GM12878 (cell line): ENCODE measurements at regions not wholly inside any gene's neighbourhood (a gene's known extent, or its start where the extent isn't known, plus 50 kb on each side); places are given as distances from the start of the nearest gene placed in this dataset.

Experiments used
- MXI1 ChIP-seq: fragments of 150-350 bp; IDR thresholded peaks from 2 replicates; pipeline ENCODE4 v1.6.1; 2011; ENCODE audit warnings: low read depth, mild to moderate bottlenecking, inconsistent platforms, low read length, improper control_type of control experiment
- POLR2A ChIP-seq: IDR thresholded peaks from 2 replicates; pipeline ENCODE4 v1.6.1; 2011; ENCODE audit warnings: low read depth, mild to moderate bottlenecking, low read length
- RAD21 ChIP-seq: IDR thresholded peaks from 2 replicates; pipeline ENCODE4 v1.6.1; 2011; ENCODE audit warnings: mild to moderate bottlenecking, low read depth, low read length, moderate library complexity; ENCODE audit not compliant: insufficient read depth
- RELA ChIP-seq: fragments of 450-650 bp; IDR thresholded peaks from 2 replicates; pipeline ENCODE4 v1.8.0; 2014; ENCODE audit warnings: borderline replicate concordance; ENCODE audit not compliant: partially characterized antibody
- TF ChIP-seq, protein P1 (sequence below): IDR thresholded peaks from 2 replicates; pipeline ENCODE4 v1.6.1; 2011; ENCODE audit warnings: borderline replicate concordance, low read depth, mild to moderate bottlenecking, moderate library complexity, low read length; ENCODE audit not compliant: insufficient read depth, poor library complexity, severe bottlenecking
- TF ChIP-seq, protein P2 (sequence below): IDR thresholded peaks from 2 replicates; pipeline ENCODE4 v1.6.1; 2012; ENCODE audit warnings: low read length, inconsistent platforms
- TF ChIP-seq, protein P3 (sequence below): IDR thresholded peaks from 2 replicates; pipeline ENCODE4 v1.6.1; 2011; ENCODE audit warnings: borderline replicate concordance, low read depth, mild to moderate bottlenecking, moderate library complexity, mixed read lengths, low read length; ENCODE audit not compliant: insufficient read depth; ENCODE audit errors: extremely low read length
- TF ChIP-seq, protein P4 (sequence below): fragments of 150-350 bp; IDR thresholded peaks from 2 replicates; pipeline ENCODE4 v1.6.1; 2016; ENCODE audit warnings: low read depth, low read length
- TF ChIP-seq, protein P5 (sequence below), 3 experiments: IDR thresholded peaks in 2 of 3; conservative IDR thresholded peaks in 1 of 3; 2 replicates each; pipeline ENCODE4 v1.5.1; 2011; ENCODE audit warnings: low read depth in 3 of 3, low read length in 3 of 3, mild to moderate bottlenecking in 3 of 3, control low read depth in 2 of 3, moderate library complexity in 2 of 3, inconsistent platforms in 1 of 3, mixed read lengths in 1 of 3; ENCODE audit not compliant: control insufficient read depth in 2 of 3, insufficient read depth in 1 of 3; ENCODE audit errors: extremely low read depth in 1 of 3

DNA sequence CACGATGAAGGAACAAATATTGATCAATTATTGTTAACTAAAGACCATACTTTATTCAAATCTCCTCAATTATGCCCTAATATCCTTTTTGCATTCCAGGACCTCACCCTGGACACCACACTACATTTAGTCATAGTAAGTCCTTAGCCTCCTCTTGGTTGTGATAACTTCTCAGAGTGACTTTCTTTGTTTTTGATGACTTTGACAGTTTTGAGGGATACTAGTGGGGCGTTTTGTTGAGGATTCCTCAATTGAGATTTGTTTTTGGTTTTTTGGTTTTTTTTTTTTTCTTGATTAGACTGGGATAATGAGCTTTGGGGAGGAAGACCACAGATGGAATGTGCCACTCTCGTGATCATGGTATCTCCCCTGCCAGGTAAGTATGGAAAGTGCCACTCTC, 105.5 kb downstream of the SOX9 start:
- TF ChIP-seq, protein P1, sequence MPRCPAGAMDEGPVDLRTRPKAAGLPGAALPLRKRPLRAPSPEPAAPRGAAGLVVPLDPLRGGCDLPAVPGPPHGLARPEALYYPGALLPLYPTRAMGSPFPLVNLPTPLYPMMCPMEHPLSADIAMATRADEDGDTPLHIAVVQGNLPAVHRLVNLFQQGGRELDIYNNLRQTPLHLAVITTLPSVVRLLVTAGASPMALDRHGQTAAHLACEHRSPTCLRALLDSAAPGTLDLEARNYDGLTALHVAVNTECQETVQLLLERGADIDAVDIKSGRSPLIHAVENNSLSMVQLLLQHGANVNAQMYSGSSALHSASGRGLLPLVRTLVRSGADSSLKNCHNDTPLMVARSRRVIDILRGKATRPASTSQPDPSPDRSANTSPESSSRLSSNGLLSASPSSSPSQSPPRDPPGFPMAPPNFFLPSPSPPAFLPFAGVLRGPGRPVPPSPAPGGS = no peak
- TF ChIP-seq POLR2A (no peak), RELA (no peak), RAD21 (no peak), MXI1 (no peak)
- TF ChIP-seq, protein P2, sequence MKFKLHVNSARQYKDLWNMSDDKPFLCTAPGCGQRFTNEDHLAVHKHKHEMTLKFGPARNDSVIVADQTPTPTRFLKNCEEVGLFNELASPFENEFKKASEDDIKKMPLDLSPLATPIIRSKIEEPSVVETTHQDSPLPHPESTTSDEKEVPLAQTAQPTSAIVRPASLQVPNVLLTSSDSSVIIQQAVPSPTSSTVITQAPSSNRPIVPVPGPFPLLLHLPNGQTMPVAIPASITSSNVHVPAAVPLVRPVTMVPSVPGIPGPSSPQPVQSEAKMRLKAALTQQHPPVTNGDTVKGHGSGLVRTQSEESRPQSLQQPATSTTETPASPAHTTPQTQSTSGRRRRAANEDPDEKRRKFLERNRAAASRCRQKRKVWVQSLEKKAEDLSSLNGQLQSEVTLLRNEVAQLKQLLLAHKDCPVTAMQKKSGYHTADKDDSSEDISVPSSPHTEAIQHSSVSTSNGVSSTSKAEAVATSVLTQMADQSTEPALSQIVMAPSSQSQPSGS = no peak
- TF ChIP-seq, protein P3, sequence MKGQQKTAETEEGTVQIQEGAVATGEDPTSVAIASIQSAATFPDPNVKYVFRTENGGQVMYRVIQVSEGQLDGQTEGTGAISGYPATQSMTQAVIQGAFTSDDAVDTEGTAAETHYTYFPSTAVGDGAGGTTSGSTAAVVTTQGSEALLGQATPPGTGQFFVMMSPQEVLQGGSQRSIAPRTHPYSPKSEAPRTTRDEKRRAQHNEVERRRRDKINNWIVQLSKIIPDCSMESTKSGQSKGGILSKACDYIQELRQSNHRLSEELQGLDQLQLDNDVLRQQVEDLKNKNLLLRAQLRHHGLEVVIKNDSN = no peak
- TF ChIP-seq, protein P4, sequence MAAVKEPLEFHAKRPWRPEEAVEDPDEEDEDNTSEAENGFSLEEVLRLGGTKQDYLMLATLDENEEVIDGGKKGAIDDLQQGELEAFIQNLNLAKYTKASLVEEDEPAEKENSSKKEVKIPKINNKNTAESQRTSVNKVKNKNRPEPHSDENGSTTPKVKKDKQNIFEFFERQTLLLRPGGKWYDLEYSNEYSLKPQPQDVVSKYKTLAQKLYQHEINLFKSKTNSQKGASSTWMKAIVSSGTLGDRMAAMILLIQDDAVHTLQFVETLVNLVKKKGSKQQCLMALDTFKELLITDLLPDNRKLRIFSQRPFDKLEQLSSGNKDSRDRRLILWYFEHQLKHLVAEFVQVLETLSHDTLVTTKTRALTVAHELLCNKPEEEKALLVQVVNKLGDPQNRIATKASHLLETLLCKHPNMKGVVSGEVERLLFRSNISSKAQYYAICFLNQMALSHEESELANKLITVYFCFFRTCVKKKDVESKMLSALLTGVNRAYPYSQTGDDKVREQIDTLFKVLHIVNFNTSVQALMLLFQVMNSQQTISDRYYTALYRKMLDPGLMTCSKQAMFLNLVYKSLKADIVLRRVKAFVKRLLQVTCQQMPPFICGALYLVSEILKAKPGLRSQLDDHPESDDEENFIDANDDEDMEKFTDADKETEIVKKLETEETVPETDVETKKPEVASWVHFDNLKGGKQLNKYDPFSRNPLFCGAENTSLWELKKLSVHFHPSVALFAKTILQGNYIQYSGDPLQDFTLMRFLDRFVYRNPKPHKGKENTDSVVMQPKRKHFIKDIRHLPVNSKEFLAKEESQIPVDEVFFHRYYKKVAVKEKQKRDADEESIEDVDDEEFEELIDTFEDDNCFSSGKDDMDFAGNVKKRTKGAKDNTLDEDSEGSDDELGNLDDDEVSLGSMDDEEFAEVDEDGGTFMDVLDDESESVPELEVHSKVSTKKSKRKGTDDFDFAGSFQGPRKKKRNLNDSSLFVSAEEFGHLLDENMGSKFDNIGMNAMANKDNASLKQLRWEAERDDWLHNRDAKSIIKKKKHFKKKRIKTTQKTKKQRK = no peak
- TF ChIP-seq, protein P5, sequence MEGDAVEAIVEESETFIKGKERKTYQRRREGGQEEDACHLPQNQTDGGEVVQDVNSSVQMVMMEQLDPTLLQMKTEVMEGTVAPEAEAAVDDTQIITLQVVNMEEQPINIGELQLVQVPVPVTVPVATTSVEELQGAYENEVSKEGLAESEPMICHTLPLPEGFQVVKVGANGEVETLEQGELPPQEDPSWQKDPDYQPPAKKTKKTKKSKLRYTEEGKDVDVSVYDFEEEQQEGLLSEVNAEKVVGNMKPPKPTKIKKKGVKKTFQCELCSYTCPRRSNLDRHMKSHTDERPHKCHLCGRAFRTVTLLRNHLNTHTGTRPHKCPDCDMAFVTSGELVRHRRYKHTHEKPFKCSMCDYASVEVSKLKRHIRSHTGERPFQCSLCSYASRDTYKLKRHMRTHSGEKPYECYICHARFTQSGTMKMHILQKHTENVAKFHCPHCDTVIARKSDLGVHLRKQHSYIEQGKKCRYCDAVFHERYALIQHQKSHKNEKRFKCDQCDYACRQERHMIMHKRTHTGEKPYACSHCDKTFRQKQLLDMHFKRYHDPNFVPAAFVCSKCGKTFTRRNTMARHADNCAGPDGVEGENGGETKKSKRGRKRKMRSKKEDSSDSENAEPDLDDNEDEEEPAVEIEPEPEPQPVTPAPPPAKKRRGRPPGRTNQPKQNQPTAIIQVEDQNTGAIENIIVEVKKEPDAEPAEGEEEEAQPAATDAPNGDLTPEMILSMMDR (IDR thresholded peaks at IDR 0.05 in 2 of 3, conservative IDR thresholded peaks at IDR 0.05 in 1 of 3; ENCODE audit: control insufficient read depth in 2 of 3, extremely low read depth in 1 of 3, insufficient read depth in 1 of 3, low read depth in 3 of 3, low read length in 3 of 3) = no peak
